GM21367 (cell line): ENCODE measurements at regions not wholly inside any gene's neighbourhood (a gene's known extent, or its start where the extent isn't known, plus 50 kb on each side); places are given as distances from the start of the nearest gene placed in this dataset.

Experiments used
- ATAC-seq: cut with Tn5 transposase; IDR thresholded peaks from one replicate; pipeline ENCODE4 v1.9.1; 2021; ENCODE audit not compliant: unreplicated experiment

DNA sequence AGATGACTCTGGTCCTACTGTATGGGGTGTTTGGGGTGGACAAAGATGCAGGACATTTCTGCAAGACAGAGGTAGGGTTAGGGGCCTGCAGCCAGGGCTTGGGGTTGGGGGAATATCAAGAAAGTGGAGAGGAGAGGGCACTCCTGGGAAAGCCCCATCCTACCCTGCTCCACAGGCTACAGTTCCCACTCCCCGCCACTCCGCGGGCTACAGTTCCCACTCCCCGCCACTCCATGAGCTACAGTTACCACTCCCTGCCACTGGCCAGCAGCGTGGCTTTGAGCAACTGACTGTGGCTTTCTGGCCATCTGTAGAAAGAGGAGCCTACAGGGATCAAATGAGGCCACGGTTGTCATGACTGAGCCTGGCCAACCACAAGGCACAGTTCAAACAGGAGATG lies 93.8 kb upstream of the GRIK3 start:
- ATAC-seq, result no peak

DNA sequence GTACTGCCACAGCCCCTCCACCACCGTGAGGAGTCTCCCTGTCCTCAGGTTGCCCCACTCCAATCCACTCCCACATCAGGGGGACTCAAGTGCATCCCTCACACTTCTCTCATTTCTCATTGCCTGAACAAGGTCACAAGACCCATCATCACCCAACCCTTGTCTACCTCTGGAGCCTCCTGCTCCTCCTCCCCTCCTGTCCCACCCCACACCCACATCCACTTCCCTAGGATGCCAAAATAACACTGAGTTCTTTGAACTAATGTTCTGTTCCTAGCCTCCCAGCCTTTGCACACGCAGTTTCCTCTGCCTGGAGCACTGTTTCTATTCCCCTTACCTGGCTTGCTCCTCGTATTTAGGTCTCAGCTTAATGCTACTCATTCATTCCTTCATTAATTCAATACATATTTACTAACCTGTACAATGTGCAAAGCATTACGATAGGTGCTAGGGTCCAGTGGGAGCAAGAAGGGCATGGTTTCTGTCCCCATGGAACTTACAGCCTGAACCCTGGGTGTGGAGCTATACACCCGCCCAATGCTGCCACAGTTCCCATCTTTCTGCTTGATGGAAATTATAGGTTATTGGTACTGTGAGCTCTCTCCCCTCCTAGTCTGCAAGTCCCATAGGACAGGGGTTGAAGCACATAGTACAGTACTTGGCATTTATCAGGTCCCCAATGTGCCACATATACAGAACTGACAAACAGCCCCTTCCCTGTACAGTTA lies 96.1 kb upstream of the GRIK3 start:
- ATAC-seq, result no peak

DNA sequence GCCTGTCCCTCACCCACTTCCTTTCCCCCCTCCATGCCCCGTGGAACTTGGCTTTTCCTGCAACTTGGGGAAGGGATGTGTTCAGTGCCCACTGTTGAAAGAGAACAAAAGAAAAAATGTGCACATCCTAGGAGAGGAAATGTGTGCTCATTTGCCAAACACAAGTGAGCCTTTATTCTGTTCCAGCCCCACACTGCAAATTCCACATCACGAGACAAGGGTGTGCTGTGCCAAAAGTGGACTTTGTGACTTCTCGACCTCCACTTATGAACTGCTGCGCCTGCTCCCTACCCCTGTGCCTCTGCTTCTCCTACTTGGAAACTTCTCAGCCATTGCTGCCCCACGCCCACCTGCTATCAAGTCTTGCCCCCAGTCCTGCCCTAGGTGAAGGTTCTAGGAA lies 97.0 kb upstream of the GRIK3 start:
- ATAC-seq, result no peak

DNA sequence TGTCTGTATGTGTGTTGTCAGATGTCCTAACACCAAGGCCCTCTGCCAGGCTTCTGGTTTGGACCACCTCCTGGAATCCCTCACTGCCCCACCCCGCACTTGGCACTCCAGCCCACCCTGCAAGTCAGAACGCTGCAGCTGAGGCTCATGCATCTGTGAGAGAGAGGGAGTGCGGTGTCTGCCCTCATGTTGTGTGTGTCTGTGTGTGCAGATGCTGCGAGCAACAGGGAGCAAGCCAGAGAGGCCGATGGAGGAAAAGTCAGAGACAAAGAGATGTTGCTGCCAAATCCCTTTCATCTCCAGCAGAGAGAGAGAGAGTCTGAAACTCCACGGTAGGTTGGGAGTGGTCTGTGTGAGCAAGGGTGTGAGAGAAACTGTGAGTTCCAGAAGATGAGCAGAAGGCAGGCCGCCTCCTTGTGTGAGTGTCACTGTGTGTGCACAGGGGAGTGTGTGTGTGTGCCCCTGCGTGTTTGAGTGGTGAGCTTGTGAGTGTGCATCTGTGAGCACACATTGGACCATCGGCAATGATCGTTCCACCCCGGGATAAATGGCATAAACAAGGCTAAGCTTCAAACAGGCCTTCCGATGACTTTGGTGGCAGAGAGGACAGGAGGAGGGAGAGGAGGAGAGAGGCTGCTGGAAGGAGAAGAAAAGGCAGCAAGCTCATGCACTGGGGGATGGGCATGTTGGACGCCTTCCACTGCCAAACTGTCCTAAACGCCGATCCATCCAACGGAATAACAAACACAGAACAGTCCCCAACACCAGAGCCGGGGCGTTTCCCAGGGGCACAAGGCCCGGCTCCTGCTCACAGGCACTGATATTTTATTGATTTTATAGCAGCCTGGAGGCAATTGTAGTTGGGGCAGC lies 99.2 kb upstream of the GRIK3 start:
- no peak for ATAC-seq

DNA sequence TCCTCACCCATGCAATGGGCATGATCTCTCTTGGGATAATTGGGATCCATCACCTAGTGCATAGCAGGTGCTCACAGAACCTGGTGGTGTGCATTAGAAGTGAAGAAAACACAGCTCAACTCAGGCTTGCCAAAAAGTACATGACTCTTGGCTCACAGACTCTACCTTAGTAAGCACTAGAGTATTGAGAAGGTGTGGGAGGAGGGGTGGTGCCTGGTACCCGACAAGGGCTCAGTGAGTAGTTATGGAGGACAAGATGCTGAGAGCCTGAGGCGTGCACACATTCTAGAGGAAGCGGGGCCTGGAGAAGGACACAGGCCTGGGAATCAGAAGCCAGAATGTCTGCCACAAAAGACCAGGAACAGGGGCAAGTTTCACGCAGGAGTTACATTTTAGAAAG lies 100.3 kb upstream of the GRIK3 start:
- no peak for ATAC-seq

DNA sequence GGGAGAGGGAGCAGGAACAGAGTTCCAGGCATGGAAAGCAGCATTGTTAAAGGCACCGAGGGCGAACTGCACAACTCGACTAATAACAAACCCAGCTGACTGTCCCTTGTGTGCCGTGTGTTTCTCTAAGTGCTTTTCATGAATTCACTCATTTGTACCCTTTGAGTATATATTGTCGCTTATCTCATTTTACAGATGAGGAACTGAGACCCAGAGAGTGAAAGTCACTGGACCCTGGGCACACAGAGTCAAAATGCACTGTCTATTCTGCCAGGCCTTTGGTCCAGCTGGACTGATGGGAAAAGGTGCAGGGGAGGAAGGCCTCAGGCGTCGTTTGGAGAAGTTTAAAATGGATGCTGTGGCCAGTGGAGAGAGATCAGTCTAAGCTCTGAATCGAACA lies 100.7 kb upstream of the GRIK3 start:
- no peak for ATAC-seq

DNA sequence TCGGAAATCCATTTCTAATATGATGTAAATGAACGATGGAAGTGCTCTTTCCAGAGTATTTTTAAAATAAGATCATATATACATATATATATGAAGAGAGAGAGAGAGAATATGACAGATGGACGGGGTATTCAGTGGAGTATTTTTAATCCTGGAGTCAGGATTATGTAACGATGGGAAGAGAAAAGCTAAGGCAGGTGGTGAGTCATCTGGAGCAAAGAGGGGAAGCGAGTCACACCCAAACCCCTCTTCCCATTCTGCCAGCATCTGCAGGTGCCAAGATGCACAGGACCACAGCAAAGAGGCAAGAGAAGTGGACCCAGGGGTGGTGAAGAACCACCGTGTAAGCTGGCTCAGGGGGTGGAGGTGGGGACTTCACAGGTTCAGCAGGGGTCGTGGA lies 102.7 kb upstream of the GRIK3 start:
- no peak for ATAC-seq

DNA sequence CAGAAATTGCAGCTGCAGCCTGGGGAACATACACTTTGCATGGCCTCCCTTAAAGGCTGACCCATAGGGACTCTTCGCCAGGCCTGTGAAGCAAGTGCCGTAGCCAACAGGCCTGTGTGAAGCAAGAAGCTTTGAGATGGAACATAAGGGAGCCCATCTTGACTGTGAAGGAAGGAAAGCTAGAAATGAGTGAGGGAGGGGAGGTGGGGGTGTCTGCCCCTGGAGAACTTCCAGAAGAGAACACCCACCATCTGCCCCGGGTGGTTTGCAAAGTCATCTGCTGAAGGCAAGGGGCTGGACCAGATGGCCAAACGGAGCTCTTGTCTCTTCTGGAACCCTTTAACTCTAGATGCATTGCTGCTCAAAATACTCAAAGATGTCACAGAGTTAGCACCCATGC lies 103.3 kb upstream of the GRIK3 start:
- ATAC-seq, result no peak

DNA sequence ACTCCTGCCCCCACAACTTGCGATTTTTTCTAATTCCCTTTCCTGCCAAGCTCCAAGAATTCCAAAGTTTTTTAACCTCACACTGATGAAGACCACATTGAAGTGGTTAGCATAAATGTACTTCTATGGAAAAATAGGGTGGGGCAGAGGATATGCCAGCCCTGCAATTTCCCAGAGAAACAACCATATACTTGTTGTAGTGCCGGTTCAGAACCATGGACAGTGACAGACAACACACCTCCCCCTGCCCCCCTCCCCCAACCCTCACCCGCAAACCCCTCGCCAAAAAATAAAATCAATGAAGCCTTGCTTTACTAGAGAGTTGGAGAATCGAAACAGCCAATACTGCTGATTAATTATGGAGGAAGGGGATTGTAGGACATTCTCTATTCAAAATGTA lies 109.5 kb upstream of the GRIK3 start:
- no peak for ATAC-seq

DNA sequence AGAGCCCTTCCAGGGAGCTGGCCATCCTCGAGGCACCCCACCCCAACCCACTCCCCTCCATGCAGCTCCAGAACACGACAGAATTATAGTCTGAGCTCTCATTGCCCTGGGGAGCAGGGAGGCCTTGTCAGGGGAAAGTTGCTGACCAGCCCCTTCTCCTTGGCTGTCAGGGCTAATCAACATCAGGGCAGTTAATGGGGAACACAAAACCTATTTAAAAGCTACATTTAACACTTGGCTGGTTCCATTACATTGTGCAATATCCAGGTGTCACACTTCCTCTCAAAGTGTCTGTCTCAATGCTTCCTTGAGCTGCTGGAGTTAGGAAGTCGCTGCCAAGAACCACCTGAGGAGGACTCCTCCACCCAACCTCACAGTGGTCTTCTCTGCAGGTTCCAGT lies 111.8 kb upstream of the GRIK3 start:
- ATAC-seq, result no peak

DNA sequence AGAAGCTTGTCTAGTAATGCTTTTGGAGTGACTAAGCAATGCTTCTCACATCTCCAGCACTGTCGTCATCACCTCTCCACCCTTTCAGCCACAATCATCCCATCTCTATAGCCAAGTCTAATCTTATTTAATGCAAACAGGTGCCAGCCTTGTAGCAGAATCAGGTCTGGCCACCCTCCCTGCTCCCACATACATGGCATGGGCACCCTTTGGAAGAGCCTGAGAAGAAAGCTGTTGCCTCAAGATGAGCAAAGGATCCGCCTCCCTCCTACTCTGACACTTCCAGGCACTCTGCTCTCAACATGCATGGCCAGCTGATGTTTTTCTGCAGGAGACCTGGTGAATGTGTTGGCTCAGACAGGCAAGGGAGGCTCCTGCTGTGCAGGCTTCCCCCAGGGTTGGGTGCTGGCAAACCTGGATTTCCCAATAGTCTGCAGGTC lies 113.1 kb upstream of the GRIK3 start:
- ATAC-seq, result no peak

DNA sequence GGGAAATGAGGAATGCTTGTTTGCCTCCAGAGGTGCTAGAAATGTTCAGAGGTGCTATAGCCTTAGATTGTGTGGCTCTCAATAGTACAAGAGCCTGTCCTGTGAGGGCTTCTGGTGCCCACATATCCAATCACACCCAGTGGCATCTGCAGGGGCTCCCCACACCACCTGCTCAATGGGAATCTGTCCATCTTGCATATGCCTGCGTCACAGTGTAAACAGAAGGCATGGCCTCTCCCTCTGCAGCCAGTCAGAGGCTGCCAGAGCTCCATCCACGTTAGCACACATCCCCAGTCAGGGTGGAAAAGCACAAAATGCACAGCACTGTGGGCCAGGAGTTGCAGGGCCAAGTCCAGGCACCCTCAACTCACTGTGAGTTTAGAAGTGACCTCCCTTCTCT lies 113.6 kb upstream of the GRIK3 start:
- ATAC-seq, result no peak

DNA sequence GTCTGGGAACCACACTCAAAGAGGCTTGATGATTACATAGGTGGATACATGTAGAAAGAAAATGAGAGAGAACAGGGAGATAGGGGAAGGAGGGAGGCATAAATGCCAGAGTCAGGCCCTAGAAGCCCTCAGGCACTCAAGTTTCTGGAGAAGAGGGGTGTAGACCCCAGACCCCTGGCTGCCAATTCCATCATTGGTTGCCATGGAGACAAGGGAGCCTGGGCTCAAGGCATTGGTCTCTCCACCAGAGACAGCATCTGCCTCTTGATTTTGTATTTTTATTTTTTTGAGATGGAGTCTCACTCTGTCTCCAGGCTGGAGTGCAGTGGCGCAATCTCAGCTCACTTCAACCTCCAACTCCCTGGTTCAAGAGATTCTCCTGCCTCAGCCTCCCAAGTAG lies 114.3 kb upstream of the GRIK3 start:
- no peak for ATAC-seq

DNA sequence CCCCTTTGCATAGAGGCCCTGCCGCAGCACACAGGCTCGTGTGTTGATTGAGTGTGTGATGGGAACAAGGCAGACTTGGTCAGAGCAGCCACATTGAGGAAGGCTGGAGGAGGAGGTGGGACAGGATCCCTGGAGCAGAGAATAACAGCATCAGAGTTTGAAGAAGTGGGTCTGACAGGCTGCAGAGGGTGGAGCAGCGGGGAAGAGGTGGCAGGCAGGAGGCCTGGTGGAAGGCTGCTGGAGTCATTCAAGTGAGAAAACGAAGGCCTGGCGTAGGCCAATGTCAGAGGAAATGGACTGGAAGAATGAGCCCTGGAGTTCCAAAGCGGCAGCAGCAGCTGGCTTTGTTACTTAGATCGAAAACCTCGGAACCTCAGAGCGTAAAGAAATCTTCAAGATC lies 115.0 kb upstream of the GRIK3 start:
- ATAC-seq, result no peak

DNA sequence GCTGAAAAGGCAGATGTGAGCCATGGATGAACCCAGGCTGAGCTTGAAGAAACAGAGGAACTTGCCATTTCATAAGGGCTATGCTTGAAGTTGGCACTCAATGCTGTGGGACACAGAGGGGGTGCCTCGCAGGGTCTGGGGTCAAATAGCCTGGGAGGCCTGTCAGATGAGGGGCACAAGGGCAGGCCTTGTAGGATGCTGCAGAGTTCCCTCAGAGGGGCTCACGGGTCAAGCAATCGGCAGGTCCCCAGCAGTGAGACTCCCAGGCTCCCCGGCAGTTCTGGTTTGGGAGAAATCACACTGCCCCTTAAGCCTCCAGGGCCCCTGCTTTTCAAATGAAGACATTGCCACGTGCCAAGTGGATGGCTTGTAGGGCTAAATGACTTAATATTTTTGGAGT lies 116.7 kb upstream of the GRIK3 start:
- ATAC-seq, result no peak

DNA sequence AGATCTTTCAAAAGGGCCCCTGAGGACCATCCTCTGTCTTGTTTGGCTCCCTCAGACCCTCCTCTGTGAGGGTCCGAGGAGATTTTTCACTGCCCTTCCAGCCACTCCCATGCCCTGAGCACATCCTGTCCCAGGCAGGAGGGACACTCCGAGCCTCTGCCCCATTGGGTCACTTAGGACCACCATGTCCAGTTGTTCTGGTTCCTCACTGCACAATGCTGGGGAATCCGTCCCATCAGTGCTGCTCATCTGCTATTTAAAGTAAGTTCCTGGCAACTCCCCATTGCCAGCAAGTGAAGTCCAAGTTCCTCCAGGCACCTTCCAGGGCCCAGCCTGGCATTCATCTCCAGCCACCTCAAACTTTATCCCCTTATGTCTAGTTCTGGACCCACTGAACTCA lies 117.5 kb upstream of the GRIK3 start:
- no peak for ATAC-seq

DNA sequence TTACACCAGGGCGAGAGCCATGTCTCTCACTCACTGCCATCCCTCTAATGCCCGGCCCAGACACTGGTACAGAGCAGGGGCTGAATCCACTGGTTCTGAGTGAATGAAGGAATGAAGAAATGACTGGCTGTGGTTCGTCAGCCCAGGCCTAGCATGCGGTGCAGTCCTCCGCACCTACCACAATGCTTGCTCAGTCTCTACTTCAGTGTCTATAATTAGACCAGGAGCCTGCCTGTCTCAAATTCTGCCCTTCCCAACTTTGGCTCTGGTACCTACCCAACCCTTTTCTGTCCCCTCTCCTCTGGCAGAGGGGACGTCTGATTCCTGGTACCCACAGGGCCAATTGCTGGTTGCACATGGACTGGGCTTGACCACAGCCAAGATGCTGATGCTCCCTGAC lies 118.2 kb upstream of the GRIK3 start:
- no peak for ATAC-seq

DNA sequence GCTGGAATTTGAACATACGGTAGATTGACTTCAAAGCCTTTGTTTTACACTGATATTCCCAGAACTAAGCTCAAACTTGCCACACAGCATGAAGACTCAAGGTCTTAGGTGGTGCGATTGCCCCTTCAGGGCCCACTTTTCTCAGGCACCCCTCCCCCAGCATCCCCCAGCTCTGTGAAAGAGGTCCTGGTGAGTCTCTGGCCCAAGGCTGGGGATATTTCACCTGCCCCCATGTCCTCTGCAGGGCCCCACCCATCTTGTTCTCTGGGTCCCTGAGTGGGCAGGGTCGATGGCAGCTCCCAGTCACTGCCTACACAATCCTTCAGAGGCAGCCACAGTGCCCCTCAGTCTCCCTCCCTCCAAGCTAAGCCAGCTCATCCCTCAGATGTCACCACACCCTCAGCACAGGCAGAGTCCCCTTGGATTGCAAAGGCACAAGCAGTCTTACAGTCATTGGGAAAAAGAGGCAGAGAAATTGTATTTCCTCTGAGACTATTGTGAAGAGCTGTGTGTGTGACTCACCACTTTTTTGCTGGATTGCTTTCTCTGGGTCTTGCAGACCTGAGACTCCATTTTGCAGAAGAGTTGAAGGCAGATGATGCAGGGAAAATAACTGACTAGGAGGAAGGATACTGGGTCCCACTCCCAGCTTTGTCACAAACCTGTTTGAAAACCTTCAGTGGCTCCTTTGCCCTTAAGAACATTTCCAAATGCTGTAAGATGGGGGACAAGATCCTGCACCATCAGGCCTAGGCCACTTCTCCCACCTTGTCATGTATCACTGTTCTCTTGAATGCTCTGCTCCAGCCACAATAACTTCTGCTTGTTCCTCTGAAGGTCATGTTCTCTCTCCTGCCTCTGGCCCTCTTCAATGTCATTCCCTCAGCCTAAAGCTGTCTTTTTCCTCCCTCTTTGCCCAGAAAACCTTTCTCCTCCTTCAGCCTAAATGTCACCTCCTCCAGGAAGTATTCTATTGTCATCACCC lies 119.1 kb upstream of the GRIK3 start:
- ATAC-seq, result no peak

DNA sequence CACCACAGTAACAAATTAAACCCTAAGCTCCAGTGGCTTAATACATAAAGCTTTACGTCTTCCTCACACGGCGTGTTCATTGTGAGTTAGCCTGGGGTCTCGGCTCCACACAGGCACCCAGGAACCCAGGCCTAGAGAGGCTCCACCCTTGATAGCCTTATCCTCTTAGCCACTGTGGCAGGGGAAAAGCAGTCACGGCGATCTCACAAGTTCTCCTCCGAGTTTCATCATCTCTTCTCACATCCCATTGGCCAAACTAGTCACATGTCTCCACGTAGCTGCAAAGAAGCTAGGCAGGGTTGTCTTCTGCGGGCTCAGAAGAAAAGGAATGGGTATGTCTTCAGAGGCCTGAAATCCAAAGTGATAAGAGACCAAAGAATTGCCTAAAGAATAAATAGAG lies 122.3 kb upstream of the GRIK3 start:
- no peak for ATAC-seq

DNA sequence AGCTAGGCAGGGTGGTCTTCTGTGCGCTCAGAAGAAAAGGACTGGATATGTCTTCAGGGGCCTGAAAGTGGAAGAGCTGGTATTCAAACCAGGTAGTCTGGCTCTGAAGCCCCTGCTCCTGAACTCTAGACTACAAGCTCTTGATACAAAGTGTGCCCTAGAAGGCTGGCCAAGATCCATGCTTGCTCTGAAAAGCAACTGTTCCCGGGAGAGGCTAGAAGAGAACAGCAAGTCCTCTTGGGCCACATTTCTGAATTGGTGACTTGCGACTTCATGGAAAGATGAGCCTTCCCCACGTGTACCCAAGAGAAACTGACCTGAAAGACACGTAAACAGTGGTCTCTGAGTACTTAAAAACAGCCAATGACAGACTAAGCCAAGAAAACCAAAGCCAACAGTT lies 123.3 kb upstream of the GRIK3 start:
- no peak for ATAC-seq

DNA sequence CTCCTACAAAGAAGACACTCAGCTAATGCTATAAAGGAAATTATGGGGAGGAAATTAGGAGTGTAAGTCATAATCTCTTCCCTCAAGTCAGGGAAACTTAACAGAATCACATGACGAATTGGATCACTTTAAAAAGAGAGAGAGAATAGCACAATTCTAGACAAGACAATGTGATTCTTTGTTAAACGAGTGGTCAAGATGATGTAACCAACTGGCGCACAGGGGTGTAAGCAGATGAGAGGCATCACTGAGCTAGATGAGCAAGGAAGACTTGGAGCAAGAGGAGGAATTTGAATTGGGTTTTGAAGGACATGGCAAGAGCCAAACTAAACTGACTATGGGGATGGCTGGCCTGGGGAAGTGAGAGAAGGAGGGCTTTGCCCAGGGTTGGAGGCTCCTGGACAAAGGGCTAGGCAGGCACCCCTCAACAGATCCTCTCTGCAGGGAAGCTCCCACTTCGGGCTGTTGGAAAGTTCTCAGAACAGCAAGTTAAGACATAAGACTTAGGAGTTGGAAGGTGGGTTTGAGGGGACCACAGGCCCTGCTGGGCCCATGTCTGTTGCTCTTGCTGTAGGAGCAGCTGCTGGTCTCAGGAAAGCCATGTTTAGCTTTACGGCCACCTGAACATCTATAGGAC lies 123.9 kb upstream of the GRIK3 start:
- ATAC-seq, result no peak
